GM19351 (cell line): ENCODE measurements at regions not wholly inside any gene's neighbourhood (a gene's known extent, or its start where the extent isn't known, plus 50 kb on each side); places are given as distances from the start of the nearest gene placed in this dataset.
"Not testable (repeated sequence)": the region's sequence is repeated elsewhere in the genome, so short reads cannot be mapped to it uniquely, and the experiment has no call there.

Source experiments
- ATAC-seq: cut with Tn5 transposase; IDR thresholded peaks from one replicate; pipeline ENCODE4 v1.9.1; 2021; ENCODE audit warnings: mild to moderate bottlenecking, moderate library complexity; ENCODE audit not compliant: unreplicated experiment

GRCh38 chr1:78715181-78715661 is 65.6 kb downstream of the IFI44 start:
- no peak for ATAC-seq

GRCh38 chr1:78716186-78716585 is 66.6 kb downstream of the IFI44 start:
- no peak for ATAC-seq

GRCh38 chr1:78718566-78718965 is 68.9 kb downstream of the IFI44 start:
- ATAC-seq = no peak

DNA sequence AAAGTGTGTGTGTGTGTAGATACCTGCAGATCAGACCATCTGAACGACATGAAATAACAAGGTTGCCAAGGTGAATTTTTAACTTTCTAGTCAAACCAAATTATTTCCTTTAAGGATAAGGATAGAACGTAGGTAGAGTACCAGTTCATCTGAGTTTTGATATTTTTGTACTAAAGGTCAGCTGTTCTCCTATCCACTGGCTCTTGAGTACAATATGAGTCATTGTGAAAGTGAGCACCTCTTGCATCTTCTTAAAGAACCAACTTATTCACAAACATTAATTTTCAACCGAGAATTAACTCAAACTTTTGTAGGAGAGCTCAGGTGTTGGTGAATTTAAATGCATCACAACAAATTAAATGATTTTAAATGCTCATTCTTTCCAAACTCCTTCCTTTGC is 71.5 kb downstream of the IFI44 start:
- peak; percentile 67 for ATAC-seq

GRCh38 chr1:78722105-78722504 is 72.5 kb downstream of the IFI44 start:
- ATAC-seq = no peak

- no peak for ATAC-seq
Observed at GRCh38 chr1:78722521-78722920, 72.9 kb downstream of the IFI44 start.

DNA sequence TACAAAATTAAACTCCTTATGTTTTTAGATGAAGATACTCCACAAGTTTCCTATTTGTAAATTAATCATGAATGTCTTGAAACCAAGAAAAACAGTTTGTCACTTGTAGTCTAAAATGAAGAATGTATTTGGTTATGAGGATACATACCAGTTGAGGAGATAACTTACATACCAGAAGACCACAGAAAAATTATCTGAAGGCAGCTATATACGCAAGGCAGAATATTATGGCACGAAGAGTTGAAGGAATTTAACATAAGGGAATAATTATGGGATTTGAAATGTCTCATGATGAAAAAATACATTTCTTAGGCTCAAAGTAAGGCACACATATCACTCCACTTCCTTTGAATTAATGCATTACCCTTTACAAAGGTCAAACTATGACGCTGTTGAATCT is 73.3 kb downstream of the IFI44 start:
- ATAC-seq = no peak

GRCh38 chr1:78726686-78727085 is 77.1 kb downstream of the IFI44 start:
- no peak for ATAC-seq

- no peak for ATAC-seq
Observed at GRCh38 chr1:78728359-78728758, 78.7 kb downstream of the IFI44 start.

DNA sequence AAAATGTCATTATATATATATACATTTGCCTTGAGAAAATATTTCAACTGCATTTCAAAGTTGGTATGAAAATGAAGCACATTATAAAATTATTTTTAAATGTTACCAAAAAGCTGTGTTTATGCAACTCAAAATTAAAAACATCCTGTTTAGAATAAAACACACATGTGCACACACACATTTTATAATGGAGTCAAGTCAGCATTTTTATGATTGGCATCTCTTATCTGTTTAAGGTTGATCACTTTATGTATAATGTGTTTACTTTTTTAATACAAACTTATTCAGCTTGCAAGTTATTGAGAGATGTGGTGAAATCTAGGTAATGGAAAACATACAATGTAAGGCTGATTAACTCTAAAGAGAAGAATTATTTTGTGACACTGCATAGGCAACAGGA is 80.4 kb downstream of the IFI44 start:
- ATAC-seq = no peak

DNA sequence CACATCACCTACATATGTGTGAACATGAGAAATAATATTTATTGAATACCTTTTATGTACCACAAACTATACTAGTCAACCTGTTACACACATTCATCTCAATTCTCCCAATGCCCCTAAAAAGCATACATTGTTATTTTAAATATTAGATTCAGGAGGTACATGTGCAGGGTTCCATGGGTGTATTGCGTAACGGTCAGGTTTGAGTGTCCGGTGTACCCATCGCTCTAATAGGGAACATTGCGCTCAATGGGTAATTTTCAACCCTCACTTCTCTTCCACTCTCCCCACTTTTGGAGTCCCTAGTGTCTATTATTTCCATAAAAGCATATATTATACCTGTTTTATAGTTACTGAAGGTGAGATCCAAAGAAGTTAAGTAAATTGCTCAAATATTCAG is 82.0 kb downstream of the IFI44 start:
- ATAC-seq = no peak

GRCh38 chr1:78737241-78737640 is 87.6 kb downstream of the IFI44 start:
- no peak for ATAC-seq

DNA sequence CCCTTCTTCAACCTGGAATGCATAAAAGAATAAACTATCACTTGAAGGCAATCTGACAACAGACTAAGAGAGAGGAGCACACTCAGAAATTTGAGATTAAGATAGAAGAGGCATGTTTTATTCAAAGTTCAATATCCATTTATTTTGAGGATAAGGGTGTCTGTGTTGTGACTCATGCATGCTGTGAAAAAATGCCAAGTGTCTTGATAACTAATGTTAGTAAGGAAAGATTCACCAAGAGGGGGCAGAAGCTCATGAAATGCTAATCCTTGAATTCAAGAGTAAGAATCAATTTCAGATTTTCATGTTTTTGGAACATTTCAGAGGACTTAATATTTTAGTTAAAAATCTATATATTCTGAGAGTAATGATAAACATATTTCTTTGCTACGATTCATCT is 94.0 kb downstream of the IFI44 start:
- ATAC-seq = no peak

GRCh38 chr1:78745111-78745510 is 95.5 kb downstream of the IFI44 start:
- no peak for ATAC-seq

DNA sequence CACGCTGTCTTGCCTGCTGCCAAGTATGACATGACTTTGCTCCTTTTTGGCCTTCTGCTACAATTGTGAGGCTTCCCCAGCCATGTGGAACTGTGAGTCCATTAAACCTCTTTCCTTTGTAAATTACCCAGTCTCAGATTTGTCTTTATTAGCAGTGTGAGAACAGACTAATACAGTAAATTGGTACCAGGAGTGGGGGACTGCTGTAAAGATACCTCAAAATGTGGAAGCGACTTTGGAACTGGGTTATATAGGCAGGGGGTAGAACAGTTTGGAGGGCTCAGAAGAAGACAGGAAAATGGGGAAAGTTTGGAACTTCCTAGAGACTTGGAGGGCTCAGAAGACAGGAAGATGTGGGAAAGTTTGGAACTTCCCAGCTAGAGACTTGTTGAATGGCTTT is 104.0 kb downstream of the IFI44 start:
- not testable (repeated sequence) for ATAC-seq

GRCh38 chr1:78755986-78756385 is 106.4 kb downstream of the IFI44 start:
- ATAC-seq = no peak

DNA sequence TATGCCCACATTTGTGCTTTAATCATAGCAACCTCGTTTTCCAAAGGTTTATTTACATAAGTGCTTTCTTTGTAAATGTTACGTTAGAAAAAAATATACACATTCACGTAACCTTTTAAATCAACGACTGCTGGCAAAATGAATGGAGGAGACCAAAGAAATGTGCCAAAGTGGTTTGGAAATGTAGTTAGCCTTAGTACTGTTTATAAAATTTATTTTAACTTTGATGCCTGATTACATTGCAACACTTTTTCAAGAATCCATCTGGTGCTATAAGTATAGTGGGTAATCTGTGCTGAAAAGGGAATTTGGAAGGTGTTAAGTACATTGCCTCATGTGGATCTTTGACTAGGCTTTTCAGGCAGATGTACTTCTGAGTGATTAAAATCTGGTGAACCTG is 108.9 kb downstream of the IFI44 start:
- no peak for ATAC-seq

DNA sequence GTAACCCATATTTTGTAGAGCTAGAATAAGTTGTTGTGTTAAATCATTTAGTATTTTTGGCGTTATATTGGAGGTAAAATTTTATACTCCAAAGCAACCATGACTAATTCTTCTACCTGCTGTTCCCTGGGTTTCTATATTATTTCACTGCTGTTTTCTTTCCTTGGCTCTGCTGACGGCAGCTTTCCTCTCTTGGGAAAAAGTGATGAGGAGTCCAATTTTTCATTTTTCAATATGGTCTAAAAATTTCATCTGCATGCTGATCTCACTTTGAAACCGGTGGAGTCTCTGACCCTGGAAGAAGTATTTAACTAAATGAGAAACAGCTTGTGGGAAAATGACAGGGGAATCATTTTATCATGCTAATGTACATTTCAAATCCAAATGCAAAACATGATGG is 110.2 kb downstream of the IFI44 start:
- ATAC-seq = no peak

DNA sequence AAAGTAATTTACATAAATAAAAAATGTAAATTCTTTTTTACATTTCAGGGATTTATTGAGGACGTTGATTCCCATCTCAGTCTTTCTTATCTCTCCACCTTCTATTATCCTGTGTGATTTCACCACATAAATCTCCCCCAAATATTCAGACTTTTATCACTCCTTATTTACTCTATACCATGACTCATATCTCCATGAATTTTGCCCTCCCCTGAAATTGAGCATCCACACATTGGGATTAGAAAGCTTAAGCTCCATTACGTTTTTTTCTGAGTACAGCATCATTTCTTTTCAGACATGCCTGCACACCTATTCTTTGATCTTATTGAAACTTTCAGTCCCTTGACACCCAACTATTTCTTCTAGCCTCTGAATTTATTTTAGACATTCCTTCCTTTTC is 111.2 kb downstream of the IFI44 start:
- no peak for ATAC-seq

DNA sequence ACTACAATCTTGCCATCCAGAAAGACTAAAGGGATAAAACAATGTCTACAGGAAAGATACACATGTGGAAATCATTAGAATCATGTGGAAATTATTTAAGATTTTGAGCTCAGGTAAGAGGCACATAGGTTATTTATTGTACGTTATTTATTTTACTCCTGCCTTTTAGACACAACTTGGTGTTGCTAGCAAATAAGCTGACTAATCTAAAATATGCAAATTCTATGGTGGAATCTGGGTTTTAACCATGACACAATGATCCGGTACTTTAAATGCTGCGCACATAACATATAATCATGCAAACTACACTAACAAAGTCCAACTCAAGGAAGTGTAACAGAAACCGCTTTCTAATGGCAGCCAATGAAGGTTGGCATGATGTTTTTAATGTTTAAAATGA is 112.5 kb downstream of the IFI44 start:
- ATAC-seq = no peak

DNA sequence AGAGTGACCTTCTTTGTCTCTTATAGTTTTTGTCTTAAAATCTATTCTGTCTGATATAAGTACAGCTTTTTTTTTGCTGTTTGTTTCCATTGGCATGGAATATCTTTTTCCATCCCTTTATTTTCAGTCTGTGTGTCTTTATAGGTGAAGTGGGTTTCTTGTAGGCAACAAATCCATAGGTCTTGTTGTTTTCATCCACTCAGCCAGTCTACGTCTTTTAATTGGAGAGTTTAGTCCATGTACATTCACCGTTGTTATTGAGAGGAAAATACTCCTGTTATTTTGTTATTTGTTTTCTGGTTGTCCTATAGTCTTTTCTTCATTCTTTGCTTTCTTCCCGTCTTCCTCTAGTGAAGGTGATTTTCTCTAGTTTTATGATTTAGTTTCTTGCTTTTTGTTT is 115.9 kb downstream of the IFI44 start:
- ATAC-seq = no peak

DNA sequence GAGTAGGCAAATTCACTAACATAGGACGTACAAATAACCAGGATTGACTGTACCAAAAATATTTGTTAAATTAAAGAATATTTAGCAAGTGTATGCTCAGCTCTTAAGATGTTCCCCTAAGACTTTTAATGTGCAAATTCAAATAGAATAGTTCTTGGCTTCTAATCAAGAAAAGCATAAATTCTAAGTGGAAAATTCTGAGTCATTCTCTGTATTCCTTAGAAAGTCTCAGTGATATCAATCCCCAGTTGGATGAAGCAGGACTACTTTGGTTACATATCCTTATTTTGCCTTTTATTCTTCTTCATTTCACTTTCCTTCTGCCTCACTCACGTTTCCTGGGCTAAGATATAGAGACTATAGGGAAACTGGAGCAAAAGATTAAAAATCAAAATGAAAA is 130.2 kb downstream of the IFI44 start:
- ATAC-seq = no peak

GRCh38 chr1:78787544-78787943 is 137.9 kb downstream of the IFI44 start:
- ATAC-seq = no peak

- no peak for ATAC-seq
Observed at GRCh38 chr1:78790174-78790573, 140.5 kb downstream of the IFI44 start.
